Muscle layer of colon (tissue), 2 donors: ENCODE measurements at regions not wholly inside any gene's neighbourhood (a gene's known extent, or its start where the extent isn't known, plus 50 kb on each side); places are given as distances from the start of the nearest gene placed in this dataset.

Source experiments
- H3K27ac ChIP-seq: one replicate; pipeline ENCODE4 v1.7.0; 2013; ENCODE audit warnings: low read depth, mild to moderate bottlenecking, low read length, moderate library complexity
- H3K27me3 ChIP-seq, 2 donors: one replicate each; pipeline ENCODE4 v1.7.0; 2013; ENCODE audit warnings: low read length in 2 of 2, mild to moderate bottlenecking in 2 of 2; ENCODE audit not compliant: insufficient read depth in 2 of 2, control insufficient read depth in 1 of 2
- H3K36me3 ChIP-seq: one replicate; pipeline ENCODE4 v1.7.0; 2013; ENCODE audit warnings: mild to moderate bottlenecking, low read length; ENCODE audit not compliant: insufficient read depth
- H3K4me1 ChIP-seq: one replicate; pipeline ENCODE4 v1.7.0; 2013; ENCODE audit warnings: mild to moderate bottlenecking, low read length; ENCODE audit not compliant: insufficient read depth
- H3K4me3 ChIP-seq, 2 donors: one replicate each; pipeline ENCODE4 v1.7.0; 2013; ENCODE audit warnings: low read length in 2 of 2, low read depth in 1 of 2, mild to moderate bottlenecking in 1 of 2, moderate library complexity in 1 of 2
- H3K9ac ChIP-seq: one replicate; pipeline ENCODE4 v1.7.0; 2013; ENCODE audit warnings: low read length
- H3K9me3 ChIP-seq: one replicate; pipeline ENCODE4 v1.7.0; 2013; ENCODE audit warnings: mild to moderate bottlenecking, low read length
- donor health status: abdominal sarcoma.
- donor health status: Adenocarcinoma of cecum.

DNA sequence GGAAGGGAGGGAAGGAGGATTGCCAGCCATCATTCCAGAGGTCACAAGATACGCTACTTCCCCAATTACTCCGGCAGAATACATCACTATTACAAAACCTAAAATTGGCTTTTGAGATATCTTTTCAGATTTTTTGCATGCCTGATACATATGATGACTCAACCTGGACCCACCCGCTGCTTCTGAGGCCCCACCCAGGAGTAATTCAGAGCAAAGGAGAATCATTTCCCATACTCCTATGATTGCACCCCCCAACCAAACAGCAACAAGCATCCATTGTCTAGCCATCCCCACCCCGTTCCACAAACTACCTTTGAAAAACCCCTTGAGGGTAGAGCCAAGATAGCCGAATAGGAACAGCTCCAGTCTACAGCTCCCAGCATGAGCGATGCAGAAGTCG, 163.5 kb upstream of the GJE1 start:
- Histone ChIP-seq H3K4me1 (no peaks in the 10 kb centered on the region), H3K4me3 (no peak overlapping the region)

DNA sequence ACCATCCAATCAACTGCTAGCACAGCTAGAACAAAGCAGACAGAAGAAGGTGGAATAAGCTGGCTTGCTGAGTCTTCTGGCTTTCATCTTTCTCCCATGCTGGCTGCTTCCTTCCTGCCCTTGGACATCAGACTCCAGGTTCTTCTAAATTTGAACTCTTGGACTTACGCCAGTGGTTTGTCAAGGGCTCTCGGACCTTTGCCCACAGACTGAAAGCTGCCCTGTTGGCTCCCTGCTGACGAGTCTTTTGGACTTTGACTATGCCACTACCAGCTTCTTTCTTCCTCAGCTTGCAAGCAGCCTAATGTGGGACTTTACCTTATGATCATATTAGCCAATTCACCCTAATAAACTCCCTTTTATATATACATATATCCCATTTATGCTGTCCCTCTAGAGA, 164.1 kb upstream of the GJE1 start:
- Histone ChIP-seq H3K9ac (no peak overlapping the region), H3K4me3 (no peak overlapping the region), H3K27me3 (no peaks in the 10 kb centered on the region), H3K4me1 (no peaks in the 10 kb centered on the region), H3K27ac (no peak overlapping the region), H3K36me3 (no peaks in the 10 kb centered on the region), H3K9me3 (no peaks in the 10 kb centered on the region)

More for the DNA sequence above, 163.5 kb upstream of the GJE1 start:
- Histone ChIP-seq H3K27ac (no peak overlapping the region), H3K9me3 (no peaks in the 10 kb centered on the region), H3K9ac (no peak overlapping the region), H3K36me3 (no peaks in the 10 kb centered on the region), H3K27me3 (no peaks in the 10 kb centered on the region)

DNA sequence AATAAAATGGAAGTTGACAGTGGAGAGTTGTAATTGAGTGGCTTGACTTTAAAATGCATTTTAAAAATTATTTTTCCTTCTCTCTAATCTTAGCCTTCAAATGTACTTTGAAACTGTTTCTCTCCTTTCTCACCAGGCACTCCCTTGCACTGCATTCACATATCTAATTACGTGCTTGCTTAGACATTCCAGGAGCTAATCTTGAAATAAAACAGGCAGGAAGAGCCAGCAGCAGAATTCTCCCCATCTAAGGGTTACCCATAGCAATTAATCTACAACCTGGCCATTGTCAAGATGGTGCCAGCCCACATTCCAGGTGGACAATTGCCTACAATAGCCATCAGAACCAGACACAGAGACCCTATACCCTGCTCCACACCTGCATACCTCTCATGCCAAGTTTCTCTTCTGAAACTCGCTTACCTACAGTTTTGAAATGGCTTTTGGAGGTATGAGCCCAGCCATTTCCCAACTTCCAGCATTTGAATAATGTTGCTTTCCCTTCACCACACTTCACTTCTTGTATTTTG, 167.6 kb upstream of the GJE1 start:
- H3K27me3 ChIP-seq, result no peaks in the 10 kb centered on the region
- H3K9me3 ChIP-seq, result no peaks in the 10 kb centered on the region
- no peak overlapping the region for H3K4me3 ChIP-seq
- H3K36me3 ChIP-seq, result no peaks in the 10 kb centered on the region
- H3K9ac ChIP-seq, result no peak overlapping the region
- H3K27ac ChIP-seq, result no peak overlapping the region
- no peaks in the 10 kb centered on the region for H3K4me1 ChIP-seq

DNA sequence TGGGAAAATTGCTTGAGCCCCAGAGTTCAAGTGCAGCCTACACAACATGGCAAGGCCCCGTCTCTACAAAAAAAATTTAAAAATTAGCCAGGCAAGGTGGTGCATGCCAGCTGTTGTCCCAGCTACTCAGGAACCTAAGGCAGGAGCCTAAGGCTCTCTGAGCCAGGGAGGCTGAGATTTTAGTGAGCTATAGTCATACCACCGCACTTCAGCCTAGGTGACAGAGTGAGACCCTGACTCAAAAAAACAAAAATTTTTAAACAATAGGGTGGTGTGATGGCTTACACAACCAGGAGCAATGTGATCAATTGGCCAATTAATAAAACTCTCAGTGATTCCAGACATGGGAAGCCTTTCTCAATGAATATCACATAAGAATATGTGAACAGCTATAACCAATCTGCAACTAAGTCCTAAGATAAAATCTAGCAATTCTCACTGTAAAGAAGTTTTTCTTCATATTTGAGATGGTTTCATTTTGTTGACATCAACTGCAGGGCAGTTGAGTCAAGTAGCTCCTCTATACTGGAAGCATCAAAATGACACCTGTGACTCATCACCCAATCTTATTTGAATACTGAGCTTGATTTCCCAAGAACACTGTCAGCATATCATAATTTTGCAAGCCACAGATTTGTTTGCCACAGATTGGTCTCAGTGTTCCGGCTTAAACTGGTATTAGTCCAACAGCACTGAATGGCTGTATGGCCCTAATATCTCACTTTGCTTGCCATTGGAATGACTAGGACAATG, 169.0 kb upstream of the GJE1 start:
- H3K9ac ChIP-seq, result no peak overlapping the region
- no peak overlapping the region for H3K4me3 ChIP-seq
- H3K27me3 ChIP-seq, result no peaks in the 10 kb centered on the region
- H3K36me3 ChIP-seq, result no peaks in the 10 kb centered on the region
- no peaks in the 10 kb centered on the region for H3K9me3 ChIP-seq
- no peaks in the 10 kb centered on the region for H3K4me1 ChIP-seq
- H3K27ac ChIP-seq, result no peak overlapping the region

DNA sequence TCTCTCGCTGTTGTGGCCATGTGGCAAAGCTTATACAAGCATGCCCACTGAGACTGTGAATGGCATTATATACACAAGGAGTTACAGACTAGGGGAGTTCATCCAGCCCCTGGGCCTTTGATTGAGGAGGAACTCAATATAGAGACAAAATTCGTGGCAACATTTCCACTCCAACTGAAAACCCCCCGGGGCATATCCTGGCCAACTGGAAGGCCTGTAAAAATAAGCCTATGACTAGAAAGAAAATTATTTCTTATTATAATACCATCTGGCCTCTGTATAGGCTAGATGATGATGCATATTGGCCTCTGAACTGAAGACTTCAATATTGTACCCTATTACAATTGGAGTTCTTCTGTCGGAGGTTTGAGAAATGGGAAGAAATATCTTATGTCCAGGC, 175.5 kb upstream of the GJE1 start:
- H3K27ac ChIP-seq, result no peak overlapping the region
- H3K36me3 ChIP-seq, result no peaks in the 10 kb centered on the region

DNA sequence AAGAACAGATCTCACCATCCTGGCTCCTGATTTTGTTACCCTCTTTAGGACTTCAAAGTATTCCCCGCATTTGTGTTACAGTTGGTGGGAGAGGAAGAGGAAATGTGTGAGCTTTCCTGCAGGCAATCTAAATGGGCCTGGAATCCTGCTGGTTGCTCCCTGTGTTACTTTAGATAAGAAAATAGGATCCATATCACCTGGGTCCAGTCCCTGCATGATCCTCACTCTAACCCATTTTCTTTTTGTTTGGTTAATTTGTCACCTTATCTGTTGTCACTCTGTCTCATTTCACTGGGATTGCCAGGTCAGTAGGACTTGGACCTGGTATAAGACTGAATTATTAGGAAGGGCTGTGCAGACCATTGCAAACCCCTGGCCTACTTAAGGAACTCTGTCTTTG, 175.9 kb upstream of the GJE1 start:
- Histone ChIP-seq H3K9ac (no peak overlapping the region), H3K36me3 (no peaks in the 10 kb centered on the region), H3K4me1 (no peaks in the 10 kb centered on the region), H3K27ac (no peak overlapping the region), H3K9me3 (no peaks in the 10 kb centered on the region), H3K4me3 (no peak overlapping the region), H3K27me3 (no peaks in the 10 kb centered on the region)

More for the DNA sequence above, 175.5 kb upstream of the GJE1 start:
- Histone ChIP-seq H3K4me1 (no peaks in the 10 kb centered on the region), H3K9ac (no peak overlapping the region), H3K4me3 (no peak overlapping the region), H3K9me3 (no peaks in the 10 kb centered on the region), H3K27me3 (no peaks in the 10 kb centered on the region)

DNA sequence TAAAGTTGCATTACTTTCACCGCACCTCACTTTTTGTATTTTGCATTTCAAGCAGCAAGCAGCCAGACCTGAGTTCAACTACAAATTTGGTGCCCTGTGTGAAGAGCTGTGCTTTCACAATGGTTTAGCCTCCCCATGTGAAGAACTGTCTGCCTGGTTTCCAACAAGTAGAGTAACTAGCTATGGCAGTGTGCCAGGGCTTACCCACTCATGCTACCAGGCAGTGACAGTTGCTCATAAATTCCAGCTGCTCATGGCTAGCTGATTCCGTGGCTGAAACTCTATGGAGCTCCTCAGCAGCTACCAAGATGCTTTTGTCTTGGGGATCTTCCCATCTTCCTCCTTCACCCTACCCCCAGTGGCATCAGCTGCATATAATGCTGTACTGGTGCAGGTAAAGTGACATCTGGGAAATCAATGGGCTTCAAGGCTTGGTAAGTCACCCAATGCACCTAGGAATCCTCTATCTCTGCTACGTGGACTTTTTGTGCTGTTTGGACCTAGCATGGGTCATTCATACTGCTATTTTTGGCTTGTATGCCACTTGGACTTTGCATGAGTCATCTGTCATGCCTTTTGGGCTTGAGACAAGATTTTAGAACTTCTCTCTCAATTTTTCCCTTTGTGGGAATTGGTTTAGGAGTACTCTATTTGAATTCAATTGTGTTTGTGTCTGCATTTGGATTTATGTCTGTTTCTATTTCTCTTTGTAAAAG, 176.5 kb upstream of the GJE1 start:
- no peak overlapping the region for H3K4me3 ChIP-seq
- H3K27ac ChIP-seq, result no peak overlapping the region
- no peak overlapping the region for H3K9ac ChIP-seq
- no peaks in the 10 kb centered on the region for H3K4me1 ChIP-seq
- H3K9me3 ChIP-seq, result no peaks in the 10 kb centered on the region
- H3K36me3 ChIP-seq, result no peaks in the 10 kb centered on the region
- H3K27me3 ChIP-seq, result no peaks in the 10 kb centered on the region

DNA sequence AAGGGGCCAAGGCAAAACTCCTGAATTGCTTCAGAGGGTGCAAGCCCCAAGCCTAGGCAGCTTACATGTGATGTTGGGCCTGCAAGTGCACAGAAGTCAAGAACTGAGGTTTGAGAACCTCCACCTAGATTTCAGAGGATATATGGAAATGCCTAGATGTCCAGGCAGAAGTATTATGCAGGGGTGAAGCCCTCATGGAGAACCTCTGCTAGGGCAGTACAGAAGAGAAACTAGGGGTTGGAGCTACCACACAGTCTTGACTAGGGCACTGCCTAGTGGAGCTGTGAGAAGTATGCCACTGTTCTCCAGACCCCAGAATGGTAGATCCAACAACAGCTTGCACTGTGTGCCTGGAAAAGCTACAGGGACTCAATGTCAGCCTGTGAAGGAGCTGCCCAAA, 179.7 kb upstream of the GJE1 start:
- Histone ChIP-seq H3K4me1 (no peaks in the 10 kb centered on the region), H3K4me3 (no peak overlapping the region), H3K9ac (no peak overlapping the region), H3K27me3 (no peaks in the 10 kb centered on the region), H3K36me3 (no peaks in the 10 kb centered on the region), H3K27ac (no peak overlapping the region), H3K9me3 (no peaks in the 10 kb centered on the region)

DNA sequence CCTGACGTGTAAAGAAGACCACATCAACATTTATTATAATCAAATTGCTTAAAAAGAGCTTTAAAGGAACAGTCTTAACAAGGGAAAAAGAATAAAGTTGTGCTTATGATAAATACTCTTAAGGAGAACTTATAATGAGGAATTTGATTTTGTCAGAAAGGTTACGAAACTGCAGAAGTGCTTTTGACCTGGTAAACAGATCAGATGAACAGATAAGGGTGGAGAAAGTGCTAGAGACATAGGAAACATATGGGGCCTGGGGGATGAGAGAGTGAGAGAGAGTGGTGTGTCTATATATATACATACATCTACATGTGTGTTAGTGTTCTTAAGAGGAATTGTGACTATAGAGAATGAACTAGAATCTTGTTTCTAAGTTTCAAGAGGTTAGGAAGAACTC, 186.2 kb upstream of the GJE1 start:
- Histone ChIP-seq H3K4me3 (no peak overlapping the region), H3K4me1 (no peaks in the 10 kb centered on the region), H3K27ac (no peak overlapping the region), H3K9me3 (no peaks in the 10 kb centered on the region), H3K9ac (no peak overlapping the region), H3K27me3 (no peaks in the 10 kb centered on the region), H3K36me3 (no peaks in the 10 kb centered on the region)

DNA sequence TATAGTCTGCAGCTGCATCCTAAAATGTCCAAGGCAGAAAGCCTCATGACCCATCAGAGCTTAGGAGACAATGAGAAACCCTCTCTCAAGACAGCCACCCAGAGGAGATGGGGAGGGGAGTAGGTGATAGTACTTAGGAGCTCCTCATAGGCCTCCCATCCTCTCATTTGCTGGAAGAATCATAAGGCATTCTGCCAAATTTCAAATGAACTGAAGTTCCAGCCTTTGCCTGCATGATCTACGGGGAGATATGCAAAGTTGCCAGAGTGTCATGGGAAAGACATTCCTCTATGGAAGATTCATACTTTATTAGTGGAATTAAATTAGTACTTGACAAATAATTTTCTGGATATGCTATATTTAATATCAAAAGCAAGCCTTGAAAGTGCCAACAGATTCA, 194.1 kb upstream of the GJE1 start:
- H3K36me3 ChIP-seq, result no peaks in the 10 kb centered on the region
- no peak overlapping the region for H3K9ac ChIP-seq
- H3K4me3 ChIP-seq, result no peak overlapping the region
- no peaks in the 10 kb centered on the region for H3K27me3 ChIP-seq
- no peaks in the 10 kb centered on the region for H3K9me3 ChIP-seq
- H3K4me1 ChIP-seq, result no peaks in the 10 kb centered on the region
- H3K27ac ChIP-seq, result no peak overlapping the region

DNA sequence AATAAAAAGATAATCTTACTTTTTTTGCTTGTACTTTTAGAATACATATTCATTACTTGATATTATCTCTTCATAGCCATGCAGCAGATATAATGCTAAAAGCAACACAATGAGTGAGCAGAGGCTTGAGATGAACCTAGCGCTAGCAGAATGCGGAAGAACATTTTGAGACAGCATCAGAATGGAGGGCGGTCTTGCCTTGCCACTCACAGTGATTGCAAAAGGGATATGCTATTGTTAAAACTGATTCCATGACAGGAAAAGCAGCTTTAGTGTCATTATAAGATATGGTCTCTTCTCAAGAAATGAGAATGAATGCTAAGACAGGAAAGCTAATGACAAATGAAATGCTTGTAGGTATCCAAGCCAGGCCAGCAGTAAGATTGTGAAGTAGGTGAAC, 200.0 kb upstream of the GJE1 start:
- Histone ChIP-seq H3K27me3 (no peaks in the 10 kb centered on the region), H3K27ac (no peak overlapping the region), H3K4me1 (no peaks in the 10 kb centered on the region), H3K4me3 (no peak overlapping the region), H3K9ac (no peak overlapping the region), H3K36me3 (no peaks in the 10 kb centered on the region), H3K9me3 (no peaks in the 10 kb centered on the region)
